GM18520 (cell line): ENCODE measurements at regions not wholly inside any gene's neighbourhood (a gene's known extent, or its start where the extent isn't known, plus 50 kb on each side); places are given as distances from the start of the nearest gene placed in this dataset.
"Not testable (repeated sequence)": the region's sequence is repeated elsewhere in the genome, so short reads cannot be mapped to it uniquely, and the experiment has no call there.

Experiments used
- ATAC-seq: cut with Tn5 transposase; IDR thresholded peaks from one replicate; pipeline ENCODE4 v1.9.1; 2021; ENCODE audit not compliant: unreplicated experiment

- ATAC-seq = no peak
Observed at GRCh38 chr5:158521995-158522394, 577.7 kb downstream of the EBF1 start.

- no peak for ATAC-seq
Observed at GRCh38 chr5:158519433-158520021, 580.2 kb downstream of the EBF1 start.

GRCh38 chr5:158516521-158516920 is 583.2 kb downstream of the EBF1 start:
- ATAC-seq = no peak

GRCh38 chr5:158514986-158515359 is 584.7 kb downstream of the EBF1 start:
- no peak for ATAC-seq

- ATAC-seq = no peak
Observed at GRCh38 chr5:158514319-158514985, 585.3 kb downstream of the EBF1 start.

- no peak for ATAC-seq
Observed at GRCh38 chr5:158513490-158514318, 586.0 kb downstream of the EBF1 start.

GRCh38 chr5:158511454-158511853 is 588.3 kb downstream of the EBF1 start:
- no peak for ATAC-seq

- no peak for ATAC-seq
Observed at GRCh38 chr5:158510479-158510878, 589.2 kb downstream of the EBF1 start.

GRCh38 chr5:158506648-158507047 is 593.1 kb downstream of the EBF1 start:
- ATAC-seq = no peak

- no peak for ATAC-seq
Observed at GRCh38 chr5:158502686-158503085, 597.0 kb downstream of the EBF1 start.

- ATAC-seq = no peak
Observed at GRCh38 chr5:158499892-158500418, 599.8 kb downstream of the EBF1 start.

GRCh38 chr5:158499075-158499891 is 600.4 kb downstream of the EBF1 start:
- no peak for ATAC-seq

- no peak for ATAC-seq
Observed at GRCh38 chr5:158496624-158497023, 603.1 kb downstream of the EBF1 start.

- no peak for ATAC-seq
Observed at GRCh38 chr5:158494541-158494940, 605.2 kb downstream of the EBF1 start.

- ATAC-seq = not testable (repeated sequence)
Observed at GRCh38 chr5:158494044-158494443, 605.7 kb downstream of the EBF1 start.

- ATAC-seq = no peak
Observed at GRCh38 chr5:158492841-158493242, 606.9 kb downstream of the EBF1 start.

- no peak for ATAC-seq
Observed at GRCh38 chr5:158492136-158492535, 607.6 kb downstream of the EBF1 start.

- no peak for ATAC-seq
Observed at GRCh38 chr5:158487664-158488063, 612.1 kb downstream of the EBF1 start.

GRCh38 chr5:158487156-158487555 is 612.6 kb downstream of the EBF1 start:
- ATAC-seq = no peak

- no peak for ATAC-seq
Observed at GRCh38 chr5:158486566-158486965, 613.1 kb downstream of the EBF1 start.

GRCh38 chr5:158485604-158486081 is 614.1 kb downstream of the EBF1 start:
- no peak for ATAC-seq
